ENCODE measurements at regions not wholly inside any gene's neighbourhood (a gene's known extent, or its start where the extent isn't known, plus 50 kb on each side); places are given as distances from the start of the nearest gene placed in this dataset.

GRCh38 chr13:85608255-85608829, 190.9 kb downstream of the SLITRK6 start:
- no peak for TF ChIP-seq CTCF (IDR thresholded peaks at IDR 0.05)
- no peak for TF ChIP-seq POLR2A (IDR thresholded peaks at IDR 0.05)

Measured in adrenal gland (tissue), 5 donors.